Retinal pigment epithelial cell (primary cell): ENCODE measurements at regions not wholly inside any gene's neighbourhood (a gene's known extent, or its start where the extent isn't known, plus 50 kb on each side); places are given as distances from the start of the nearest gene placed in this dataset.

ENCODE experiments used
- DNase-seq: peaks from one replicate; pipeline ENCODE4 v3.0.0-alpha.2; 2010; ENCODE audit warnings: low read depth
- H3K4me3 ChIP-seq: 2 replicates; pipeline ENCODE4 v1.5.1; 2011; ENCODE audit warnings: mild to moderate bottlenecking, low read length, control low read depth, moderate library complexity
- TF ChIP-seq, protein P1 (sequence below): conservative IDR thresholded peaks from 2 replicates; pipeline ENCODE4 v1.5.1; 2011; ENCODE audit warnings: low read depth, low read length, control low read depth, inconsistent platforms

DNA sequence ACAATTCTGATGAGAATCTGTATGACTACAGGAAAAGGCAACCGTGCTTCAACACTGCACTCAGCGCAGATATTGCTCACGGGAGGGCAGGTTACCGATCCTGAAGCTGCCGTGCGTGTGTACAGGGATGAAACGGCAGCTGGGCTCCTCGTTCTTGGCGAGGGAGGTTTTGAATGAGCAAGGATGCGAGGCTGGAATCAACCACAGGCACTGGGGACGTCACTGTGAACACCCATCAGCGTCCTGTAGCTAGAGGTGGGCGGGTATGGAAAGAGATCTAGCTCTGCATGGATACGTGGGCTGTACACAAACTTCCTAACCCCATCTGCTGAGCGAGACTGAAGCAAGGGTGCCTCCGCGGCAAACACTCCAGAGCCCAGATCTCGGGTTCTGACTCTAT is 84.3 kb upstream of the COL5A1 start:
- DNase-seq: no peak
- TF ChIP-seq, protein P1, sequence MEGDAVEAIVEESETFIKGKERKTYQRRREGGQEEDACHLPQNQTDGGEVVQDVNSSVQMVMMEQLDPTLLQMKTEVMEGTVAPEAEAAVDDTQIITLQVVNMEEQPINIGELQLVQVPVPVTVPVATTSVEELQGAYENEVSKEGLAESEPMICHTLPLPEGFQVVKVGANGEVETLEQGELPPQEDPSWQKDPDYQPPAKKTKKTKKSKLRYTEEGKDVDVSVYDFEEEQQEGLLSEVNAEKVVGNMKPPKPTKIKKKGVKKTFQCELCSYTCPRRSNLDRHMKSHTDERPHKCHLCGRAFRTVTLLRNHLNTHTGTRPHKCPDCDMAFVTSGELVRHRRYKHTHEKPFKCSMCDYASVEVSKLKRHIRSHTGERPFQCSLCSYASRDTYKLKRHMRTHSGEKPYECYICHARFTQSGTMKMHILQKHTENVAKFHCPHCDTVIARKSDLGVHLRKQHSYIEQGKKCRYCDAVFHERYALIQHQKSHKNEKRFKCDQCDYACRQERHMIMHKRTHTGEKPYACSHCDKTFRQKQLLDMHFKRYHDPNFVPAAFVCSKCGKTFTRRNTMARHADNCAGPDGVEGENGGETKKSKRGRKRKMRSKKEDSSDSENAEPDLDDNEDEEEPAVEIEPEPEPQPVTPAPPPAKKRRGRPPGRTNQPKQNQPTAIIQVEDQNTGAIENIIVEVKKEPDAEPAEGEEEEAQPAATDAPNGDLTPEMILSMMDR: no peak
- H3K4me3 ChIP-seq: no peak overlapping the region

DNA sequence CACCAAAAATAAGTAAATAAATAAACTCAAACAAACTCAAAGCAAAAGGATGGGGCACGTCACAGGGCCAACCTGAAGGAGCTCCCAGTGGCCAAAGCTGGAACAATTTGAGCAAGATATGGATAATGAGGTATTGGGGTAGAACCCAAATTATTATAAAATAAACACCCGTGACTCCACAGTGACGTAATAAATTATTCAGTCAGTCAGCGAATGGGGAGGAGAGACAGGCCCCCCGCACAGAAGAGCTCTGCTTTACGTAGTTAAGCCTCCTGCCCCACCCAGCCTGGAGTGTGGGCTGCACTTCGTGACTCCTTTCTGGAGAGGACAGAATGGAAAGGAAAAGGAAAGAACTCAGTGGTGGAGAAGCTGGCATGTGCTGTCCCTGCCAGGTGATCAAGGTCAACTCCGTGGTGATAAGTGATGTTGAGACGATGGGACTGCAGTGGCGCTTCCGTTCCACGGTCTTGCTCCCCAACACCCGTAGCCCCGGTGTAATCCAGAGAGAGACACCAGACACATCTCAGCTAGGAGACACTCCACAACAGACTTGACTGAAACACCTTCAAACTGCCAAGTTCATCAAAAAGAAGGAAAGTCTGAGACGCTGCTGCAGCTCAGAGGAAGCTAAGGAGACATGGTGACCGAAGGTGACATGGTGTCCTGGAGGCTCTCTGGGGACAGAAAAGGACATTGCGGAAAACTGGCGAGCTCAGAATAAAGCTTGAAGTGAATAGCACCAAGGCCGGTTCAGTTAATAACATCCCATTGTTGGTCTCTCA is 83.3 kb upstream of the COL5A1 start:
- TF ChIP-seq, protein P1: no peak

DNA sequence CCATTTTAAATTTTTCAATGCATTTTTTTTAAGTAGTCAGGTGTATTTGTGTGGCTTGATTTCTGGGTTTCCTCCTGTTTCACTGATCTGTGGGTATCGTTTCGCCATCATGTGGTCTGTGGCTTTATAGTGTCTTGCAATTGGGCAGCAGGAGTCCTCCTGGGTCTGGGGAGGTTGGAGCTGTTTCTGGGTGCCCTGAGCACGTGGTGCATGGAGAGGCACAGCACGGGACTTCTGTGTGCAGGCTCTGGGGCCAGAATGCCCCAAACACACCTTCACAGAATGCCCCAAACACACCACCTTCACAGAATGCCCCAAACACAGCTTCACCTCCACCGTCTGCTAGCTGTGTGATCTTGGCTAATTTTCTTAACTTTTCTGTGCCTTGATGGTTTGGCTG is 82.6 kb upstream of the COL5A1 start:
- no peak overlapping the region for H3K4me3 ChIP-seq
- TF ChIP-seq, protein P1: no peak
- no peak for DNase-seq

More for the DNA sequence above, 83.3 kb upstream of the COL5A1 start:
- DNase-seq: no peak
- H3K4me3 ChIP-seq: no peak overlapping the region

DNA sequence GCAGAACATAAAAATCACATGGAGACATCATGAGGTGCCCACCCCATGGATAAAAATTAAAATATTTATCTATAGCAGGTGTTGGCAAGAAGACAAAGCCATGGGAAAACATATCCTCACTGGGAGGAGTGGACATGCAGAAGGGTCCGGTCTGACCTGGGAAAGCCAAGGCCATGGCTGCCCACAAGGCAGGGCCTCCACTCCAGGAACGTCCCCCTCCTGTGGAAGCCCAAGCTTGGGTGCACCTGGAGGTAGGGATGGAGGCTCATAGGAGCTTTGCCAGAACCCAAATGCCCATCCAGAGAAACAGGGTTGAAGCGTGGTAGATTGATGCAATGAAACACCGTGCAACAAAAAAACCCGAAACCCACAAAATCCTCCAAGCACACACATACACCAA is 81.4 kb upstream of the COL5A1 start:
- no peak for DNase-seq
- TF ChIP-seq, protein P1: no peak

DNA sequence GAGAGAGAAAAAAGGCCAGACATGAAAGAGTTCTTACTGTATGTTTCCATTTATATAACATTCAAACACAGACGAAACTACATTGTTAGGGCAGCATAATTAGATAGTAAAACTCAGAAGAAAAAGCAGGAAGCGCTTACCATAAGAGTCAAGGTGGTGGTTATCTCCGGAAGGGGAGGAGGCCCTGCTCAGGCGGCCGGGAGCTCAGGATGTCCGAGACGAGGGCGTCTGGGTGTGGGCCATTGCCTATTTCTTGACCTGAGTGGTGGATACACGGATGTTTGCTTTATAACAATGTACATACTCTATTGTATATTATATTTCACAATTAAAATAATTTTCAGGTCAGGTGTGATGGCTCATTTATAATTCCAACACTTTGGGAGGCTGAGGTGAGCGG is 80.9 kb upstream of the COL5A1 start:
- DNase-seq: no peak
- no peak overlapping the region for H3K4me3 ChIP-seq
- TF ChIP-seq, protein P1: no peak

More for the DNA sequence above, 81.4 kb upstream of the COL5A1 start:
- no peak overlapping the region for H3K4me3 ChIP-seq

DNA sequence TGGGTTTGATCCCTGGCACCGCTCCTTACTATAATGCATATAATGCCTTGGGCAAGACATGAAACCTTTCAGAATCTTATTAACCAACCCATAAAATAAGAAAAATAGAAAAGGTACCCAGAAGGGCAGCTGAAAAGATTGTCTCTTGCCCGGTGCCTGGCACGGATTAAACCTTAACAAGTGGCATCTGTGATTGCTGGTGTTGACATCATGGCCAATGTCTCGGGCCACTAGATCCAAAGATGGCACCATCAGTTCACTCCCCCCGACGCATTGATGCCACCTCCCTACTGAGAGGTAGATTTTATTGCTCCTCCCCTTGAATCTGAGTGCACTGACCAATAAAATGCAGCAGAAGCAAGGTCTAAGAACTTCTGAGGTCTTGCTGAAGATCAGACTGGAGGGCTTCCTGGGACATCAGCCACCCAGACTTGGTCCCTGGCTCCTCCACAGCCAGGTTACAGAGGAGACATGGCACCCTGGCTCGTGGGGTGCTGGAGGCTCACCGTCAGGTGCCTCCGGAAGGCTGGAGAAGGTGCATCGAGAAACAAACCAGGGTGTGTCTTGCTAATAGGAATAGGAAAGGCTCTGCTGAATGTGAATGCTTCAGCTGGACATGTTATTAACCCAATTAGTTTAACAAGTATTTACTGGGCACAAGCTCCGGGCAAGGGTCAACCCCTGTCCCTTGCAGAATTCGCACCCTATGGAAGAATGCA is 80.0 kb upstream of the COL5A1 start:
- TF ChIP-seq, protein P1: no peak
- no peak for DNase-seq
- H3K4me3 ChIP-seq: no peak overlapping the region
